NCI-H146 treated with DMSO at 0.1 percent for 48 hours (cell line): ENCODE measurements at regions not wholly inside any gene's neighbourhood (a gene's known extent, or its start where the extent isn't known, plus 50 kb on each side); places are given as distances from the start of the nearest gene placed in this dataset.

Experiments used
- DNase-seq: peaks from one replicate; lab custom pipeline; 2025; ENCODE audit not compliant: unreplicated experiment; lab: John Stamatoyannopoulos, UW

- no peak for DNase-seq
Measured at GRCh38 chr2:190783513-190784263, 96.9 kb upstream of the GLS start.

GRCh38 chr2:190785334-190785733 is 95.3 kb upstream of the GLS start:
- DNase-seq = no peak

- DNase-seq = no peak
Measured at GRCh38 chr2:190786404-190787166, 94.0 kb upstream of the GLS start.

DNA sequence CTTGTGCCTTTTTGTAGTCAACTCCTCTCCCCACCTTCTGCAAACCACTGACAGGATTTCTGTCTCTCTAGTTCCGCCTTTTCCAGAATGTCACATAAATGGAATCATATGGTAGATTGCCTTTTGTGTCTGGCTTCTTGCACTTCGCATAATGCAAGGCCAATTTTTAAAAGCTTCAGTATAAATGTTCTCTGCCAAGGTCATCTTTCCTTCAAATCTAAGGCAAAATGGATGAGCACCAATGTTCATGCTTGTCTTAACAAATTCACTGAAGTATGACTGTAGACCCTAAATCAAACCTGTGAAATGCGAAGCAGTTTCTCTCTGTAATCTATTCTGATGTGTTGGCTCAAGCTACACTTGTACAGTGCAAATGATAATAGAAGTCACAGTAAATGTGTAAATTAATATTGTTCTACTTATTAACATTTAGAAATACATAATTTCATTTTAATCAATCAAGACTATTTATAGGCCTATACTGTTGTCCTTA is 92.8 kb upstream of the GLS start:
- no peak for DNase-seq

DNA sequence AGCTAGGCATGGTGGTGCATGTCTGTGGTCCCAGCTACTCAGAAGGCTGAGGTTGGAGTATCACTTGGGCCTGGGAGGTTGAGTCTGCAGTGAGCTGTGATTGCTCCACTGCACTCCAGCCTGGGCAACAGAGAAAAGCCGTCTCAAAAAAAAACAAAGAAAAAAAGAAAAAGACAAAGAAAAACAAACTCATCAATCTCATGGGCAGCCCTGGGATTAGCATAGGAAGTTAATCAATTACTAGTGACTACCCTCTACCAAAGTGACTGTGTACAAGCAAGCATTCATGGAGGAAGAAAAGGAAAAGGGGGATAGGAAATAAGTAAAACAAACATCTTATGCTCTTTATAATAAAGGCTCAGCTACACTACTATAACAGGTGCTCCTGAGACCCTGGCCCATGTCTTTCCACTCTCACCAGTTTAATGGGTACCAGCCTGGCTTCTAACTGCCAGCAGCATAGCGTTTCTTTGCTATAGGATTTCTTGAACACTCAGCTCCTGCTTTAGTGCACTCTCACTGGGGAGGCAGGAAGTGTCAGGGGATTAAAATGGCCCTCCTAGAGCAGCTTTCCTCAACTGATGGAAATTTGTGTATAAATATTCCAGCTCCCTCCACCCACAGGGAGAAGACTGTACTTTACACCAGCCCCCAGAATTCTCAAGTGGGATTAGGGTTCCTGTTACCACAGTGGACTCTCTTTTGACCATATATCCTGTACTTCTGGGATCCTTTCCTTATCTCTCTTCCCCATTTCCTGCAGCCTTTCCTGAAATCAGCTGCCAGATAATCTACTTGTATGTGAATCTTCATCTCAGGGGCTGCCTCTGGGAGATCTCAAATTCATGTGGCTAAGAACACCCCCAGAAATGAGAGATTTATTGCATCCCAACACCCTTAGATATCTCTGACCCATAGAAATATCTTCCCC is 91.3 kb upstream of the GLS start:
- DNase-seq = no peak

DNA sequence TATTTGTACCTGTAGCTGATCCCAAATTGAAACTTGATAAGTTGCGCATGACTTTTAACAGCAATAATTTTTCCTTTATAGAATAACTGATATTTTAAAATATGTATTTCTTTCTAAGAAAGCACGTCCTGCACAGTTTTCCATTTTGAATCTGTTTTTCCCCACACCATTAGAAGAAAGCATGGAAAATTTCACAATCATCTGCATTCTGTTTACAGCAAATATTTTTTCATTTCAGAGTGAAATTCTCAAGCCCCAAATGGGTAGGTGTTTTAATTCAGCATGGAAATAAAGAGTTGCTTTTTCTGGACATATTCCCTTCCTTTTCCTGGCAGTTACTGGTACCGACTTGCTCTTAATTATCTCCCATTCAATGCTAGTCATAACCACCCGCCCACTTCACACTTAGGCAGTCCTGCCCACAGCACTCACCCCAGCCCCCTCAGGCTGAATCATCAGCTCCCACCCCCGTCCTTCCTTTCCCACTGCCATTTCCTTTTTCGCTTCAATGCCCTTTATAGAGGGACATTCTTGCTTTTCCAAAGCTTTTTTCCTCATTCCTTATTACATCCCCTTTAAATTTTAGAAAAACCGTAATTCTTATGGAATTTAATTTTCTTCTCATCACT is 89.2 kb upstream of the GLS start:
- DNase-seq = no peak

- no peak for DNase-seq
Measured at GRCh38 chr2:190791976-190792575, 88.5 kb upstream of the GLS start.

DNA sequence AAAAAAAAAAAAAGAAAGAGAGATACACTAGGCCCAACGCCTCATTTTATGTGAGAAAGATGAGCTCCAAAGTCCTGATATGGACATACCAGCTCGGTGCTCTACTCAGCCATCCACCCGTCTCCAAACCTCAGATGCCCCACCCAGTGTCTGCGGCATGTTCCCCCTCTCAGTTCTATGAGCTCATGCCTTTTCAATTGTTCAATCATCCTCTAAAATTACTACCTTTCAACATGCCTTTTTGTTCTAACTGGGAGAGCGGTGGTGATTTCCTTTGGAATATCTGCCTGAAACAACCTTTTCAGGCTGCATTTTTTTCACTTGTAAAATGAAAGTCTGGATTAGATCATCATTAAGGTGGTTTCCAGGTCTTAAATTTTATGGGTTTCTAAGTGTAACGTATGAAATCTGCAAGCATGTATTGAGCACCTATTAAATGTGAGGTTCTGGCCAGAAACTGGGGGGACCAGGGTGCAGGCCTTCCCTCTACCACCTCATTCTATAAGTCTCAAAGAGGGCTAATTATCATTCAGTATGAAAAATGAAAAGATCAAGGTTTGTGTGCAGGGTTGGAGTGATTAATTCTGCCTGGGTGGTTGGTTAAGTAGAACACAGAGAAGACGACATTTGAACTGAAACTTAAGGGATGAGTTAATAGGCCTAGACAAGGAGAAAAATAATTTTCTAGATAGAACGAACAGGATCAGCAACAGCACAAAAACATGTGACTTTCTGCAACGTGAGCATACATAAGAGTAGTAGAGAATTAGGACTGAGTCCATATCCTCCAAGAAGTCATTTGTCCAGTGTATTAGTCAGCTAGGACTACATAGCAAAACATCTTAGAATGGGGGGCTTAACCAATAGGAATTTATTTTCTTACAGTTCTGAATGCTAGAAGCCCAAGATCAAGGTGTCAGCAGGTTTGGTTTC is 87.4 kb upstream of the GLS start:
- no peak for DNase-seq

GRCh38 chr2:190794377-190794776 is 86.2 kb upstream of the GLS start:
- DNase-seq = no peak

GRCh38 chr2:190794790-190795189 is 85.8 kb upstream of the GLS start:
- no peak for DNase-seq

- no peak for DNase-seq
Measured at GRCh38 chr2:190795686-190796085, 84.9 kb upstream of the GLS start.

- DNase-seq = no peak
Measured at GRCh38 chr2:190799999-190800398, 80.6 kb upstream of the GLS start.

- no peak for DNase-seq
Measured at GRCh38 chr2:190800528-190800927, 80.1 kb upstream of the GLS start.

GRCh38 chr2:190802129-190802528 is 78.5 kb upstream of the GLS start:
- no peak for DNase-seq

DNA sequence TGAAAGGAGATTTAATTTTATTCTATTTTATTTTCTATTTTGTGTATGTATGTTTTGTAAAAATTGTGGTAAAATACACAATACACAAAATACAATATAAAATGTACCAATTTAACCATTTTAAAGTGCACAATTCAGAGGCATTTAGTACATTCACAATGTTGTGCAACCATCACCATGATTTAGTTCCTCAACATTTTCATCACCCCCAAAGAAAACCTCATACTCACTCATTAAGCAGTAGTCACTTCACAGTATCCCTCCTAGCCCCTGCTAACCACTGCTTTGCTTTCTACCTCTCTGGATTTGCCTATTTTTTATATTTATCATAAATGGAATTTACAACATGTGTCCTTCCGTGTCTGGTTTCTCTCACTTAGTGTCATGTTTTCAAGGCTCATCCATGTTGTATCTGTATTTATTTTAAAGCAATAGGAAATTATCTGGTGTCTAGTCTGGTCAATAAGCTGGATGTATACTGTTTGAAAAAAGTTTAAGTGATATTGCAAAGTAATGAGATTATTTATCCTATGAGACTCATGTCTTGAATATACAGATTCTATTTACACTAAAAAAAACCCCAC is 77.9 kb upstream of the GLS start:
- no peak for DNase-seq

- DNase-seq = no peak
Measured at GRCh38 chr2:190804182-190804795, 76.3 kb upstream of the GLS start.

GRCh38 chr2:190805126-190805525 is 75.5 kb upstream of the GLS start:
- no peak for DNase-seq

GRCh38 chr2:190805843-190806242 is 74.8 kb upstream of the GLS start:
- no peak for DNase-seq

DNA sequence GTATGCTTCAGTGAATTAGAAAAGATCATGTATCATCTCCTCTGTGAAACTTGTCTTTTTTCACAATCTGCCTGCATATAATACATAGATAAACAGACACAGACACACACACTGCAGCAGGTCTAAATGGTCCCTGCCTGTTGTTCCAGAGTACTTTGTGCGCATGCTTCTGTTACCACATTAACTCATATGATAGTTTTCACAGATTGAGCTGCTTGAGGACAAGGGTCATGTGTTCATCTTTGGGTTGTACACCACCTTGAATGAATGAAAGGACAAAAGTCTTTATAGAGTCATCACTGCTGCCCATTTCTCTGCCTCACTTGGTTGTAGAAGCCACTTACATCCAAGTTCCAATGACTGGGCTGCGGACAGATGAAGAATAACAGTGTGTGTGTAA is 72.7 kb upstream of the GLS start:
- no peak for DNase-seq
